ENCODE measurements at regions not wholly inside any gene's neighbourhood (a gene's known extent, or its start where the extent isn't known, plus 50 kb on each side); places are given as distances from the start of the nearest gene placed in this dataset.

- no peak for DNase-seq
These were observed 59.8 kb upstream of the HAO2 start for GRCh38 chr1:119308806-119309205.

GRCh38 chr1:119310301-119310700, 58.3 kb upstream of the HAO2 start:
- DNase-seq, result no peak

- no peak for DNase-seq
These were observed 56.1 kb upstream of the HAO2 start for GRCh38 chr1:119312500-119312899.

GRCh38 chr1:119314001-119314796, 54.4 kb upstream of the HAO2 start:
- no peak for DNase-seq

- DNase-seq, result no peak
These were observed 51.6 kb upstream of the HAO2 start for GRCh38 chr1:119316870-119317416.

GRCh38 chr1:119318466-119319309, 49.9 kb upstream of the HAO2 start:
- no peak for DNase-seq
